IPS-18c (cell line): ENCODE measurements at regions not wholly inside any gene's neighbourhood (a gene's known extent, or its start where the extent isn't known, plus 50 kb on each side); places are given as distances from the start of the nearest gene placed in this dataset.

Source experiments
- H3K4me3 ChIP-seq: 2 replicates; pipeline ENCODE4 v1.7.0; 2013; ENCODE audit warnings: low read depth, mild to moderate bottlenecking, low read length, moderate library complexity; ENCODE audit not compliant: insufficient read depth
- H3K9me3 ChIP-seq: one replicate; pipeline ENCODE4 v1.6.1; 2013; ENCODE audit warnings: mild to moderate bottlenecking, low read length, moderate library complexity; ENCODE audit not compliant: control insufficient read depth, insufficient read depth

GRCh38 chr12:85352016-85352415, 72.0 kb downstream of the ALX1 start:
- no peak overlapping the region for H3K4me3 ChIP-seq
- no peaks in the 10 kb centered on the region for H3K9me3 ChIP-seq

GRCh38 chr12:85356596-85357385, 76.8 kb downstream of the ALX1 start:
- H3K9me3 ChIP-seq: no peaks in the 10 kb centered on the region

DNA sequence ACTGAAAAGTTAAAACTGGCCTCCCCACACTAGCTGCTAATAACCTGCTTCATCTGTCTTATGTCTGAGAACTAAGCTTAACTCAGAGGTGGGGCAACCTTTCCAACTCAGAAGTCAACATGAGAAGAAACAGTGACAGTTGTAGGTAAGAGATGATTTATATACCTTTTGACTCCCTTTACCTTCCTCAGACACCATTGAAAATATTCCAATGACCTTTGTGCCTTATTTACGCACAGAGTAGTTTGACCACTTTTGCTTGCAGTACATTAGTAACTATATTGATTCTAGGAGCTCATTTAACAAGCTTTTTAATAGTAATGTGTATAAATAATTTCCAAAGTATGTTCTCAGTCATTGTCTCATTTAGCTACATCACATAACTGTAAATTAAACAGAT, 77.6 kb downstream of the ALX1 start:
- Histone ChIP-seq H3K9me3 (no peaks in the 10 kb centered on the region), H3K4me3 (no peak overlapping the region)

More at GRCh38 chr12:85356596-85357385, 76.8 kb downstream of the ALX1 start:
- no peak overlapping the region for H3K4me3 ChIP-seq

DNA sequence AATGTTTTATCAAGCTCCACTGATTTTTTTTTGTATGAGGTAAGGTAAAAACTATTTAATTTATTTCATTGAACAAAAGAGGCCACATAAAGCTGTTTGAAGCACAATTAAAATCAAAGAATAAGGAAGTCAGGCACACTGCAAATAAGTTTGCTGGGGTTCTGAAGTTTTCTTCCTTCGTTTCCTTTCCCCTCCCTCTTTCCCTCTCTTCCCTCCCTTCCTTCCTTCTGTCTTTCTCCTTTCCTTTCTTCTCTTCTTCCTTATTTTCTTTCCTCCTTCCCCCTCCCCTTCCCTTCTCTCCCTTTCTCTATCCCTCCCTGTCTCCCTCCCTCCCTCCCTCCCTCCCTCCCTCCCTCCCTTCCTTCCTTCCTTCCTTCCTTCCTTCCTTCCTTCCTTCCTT, 78.7 kb downstream of the ALX1 start:
- Histone ChIP-seq H3K9me3 (no peaks in the 10 kb centered on the region), H3K4me3 (no peak overlapping the region)

DNA sequence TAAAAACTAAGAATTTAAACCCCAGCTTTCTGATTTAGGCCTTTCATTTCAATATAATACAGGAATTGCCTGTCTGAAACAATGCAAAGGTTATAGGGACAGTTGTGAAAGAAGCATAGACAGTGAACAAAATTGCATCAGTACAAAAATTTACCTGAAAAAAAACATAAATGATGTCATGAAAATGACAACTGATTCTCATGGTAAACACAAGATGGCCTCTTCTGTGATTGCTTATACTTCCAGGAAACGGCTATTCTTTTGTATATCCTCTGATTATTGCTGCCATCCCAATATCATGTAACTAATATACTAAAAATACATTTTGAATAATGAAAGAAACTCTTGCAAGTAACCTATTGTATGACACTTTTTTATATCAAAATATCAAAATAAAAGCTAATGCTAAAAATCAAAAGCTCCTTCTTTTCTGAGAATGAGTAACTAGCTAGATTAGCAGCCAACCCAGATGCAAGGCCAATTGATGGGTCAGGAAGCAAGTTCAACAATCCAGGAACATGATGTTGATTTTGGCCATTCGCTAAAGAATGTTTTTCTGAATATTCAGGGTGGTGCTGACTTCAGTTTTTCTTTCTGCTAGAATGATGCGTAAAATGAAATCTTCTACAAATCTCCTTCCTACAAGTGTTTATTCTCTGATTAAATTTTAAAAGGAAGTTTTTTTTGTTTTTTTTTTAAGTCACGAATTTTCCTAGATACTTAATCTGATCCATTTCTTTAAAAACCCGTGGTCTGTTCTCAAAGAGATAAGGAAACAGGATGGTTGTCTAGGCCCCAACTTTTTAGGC, 83.6 kb downstream of the ALX1 start:
- H3K4me3 ChIP-seq: no peak overlapping the region
- no peaks in the 10 kb centered on the region for H3K9me3 ChIP-seq

GRCh38 chr12:85367936-85368335, 87.9 kb downstream of the ALX1 start:
- no peaks in the 10 kb centered on the region for H3K9me3 ChIP-seq

GRCh38 chr12:85369365-85370154, 89.5 kb downstream of the ALX1 start:
- H3K9me3 ChIP-seq: no peaks in the 10 kb centered on the region
- no peak overlapping the region for H3K4me3 ChIP-seq

More at GRCh38 chr12:85367936-85368335, 87.9 kb downstream of the ALX1 start:
- H3K4me3 ChIP-seq: no peak overlapping the region

- Histone ChIP-seq H3K9me3 (no peaks in the 10 kb centered on the region), H3K4me3 (no peak overlapping the region)
These were observed 93.0 kb downstream of the ALX1 start for GRCh38 chr12:85373045-85373444.

DNA sequence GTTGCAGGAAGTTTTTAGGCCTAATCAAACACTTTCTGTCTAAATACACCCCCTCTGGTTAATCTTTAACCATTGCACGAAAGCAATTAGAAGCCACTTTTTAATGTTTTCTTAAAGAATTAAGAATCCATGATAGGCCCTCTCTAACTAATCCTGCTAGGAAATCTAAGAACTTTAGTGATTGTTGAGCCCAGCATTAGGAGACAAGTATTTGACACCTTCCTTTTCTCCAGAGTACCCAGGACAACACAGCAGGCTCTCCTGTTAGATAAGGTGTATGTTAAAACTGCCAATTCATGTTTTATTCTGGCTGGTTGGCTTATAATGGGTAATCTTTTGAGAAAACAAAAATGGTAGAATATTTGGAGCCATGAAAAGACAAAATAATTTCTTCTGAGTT, 95.0 kb downstream of the ALX1 start:
- Histone ChIP-seq H3K9me3 (no peaks in the 10 kb centered on the region), H3K4me3 (no peak overlapping the region)

GRCh38 chr12:85385406-85385805, 105.4 kb downstream of the ALX1 start:
- Histone ChIP-seq H3K9me3 (no peaks in the 10 kb centered on the region), H3K4me3 (no peak overlapping the region)

- no peaks in the 10 kb centered on the region for H3K9me3 ChIP-seq
- H3K4me3 ChIP-seq: no peak overlapping the region
These were observed 110.2 kb downstream of the ALX1 start for GRCh38 chr12:85390266-85390665.

DNA sequence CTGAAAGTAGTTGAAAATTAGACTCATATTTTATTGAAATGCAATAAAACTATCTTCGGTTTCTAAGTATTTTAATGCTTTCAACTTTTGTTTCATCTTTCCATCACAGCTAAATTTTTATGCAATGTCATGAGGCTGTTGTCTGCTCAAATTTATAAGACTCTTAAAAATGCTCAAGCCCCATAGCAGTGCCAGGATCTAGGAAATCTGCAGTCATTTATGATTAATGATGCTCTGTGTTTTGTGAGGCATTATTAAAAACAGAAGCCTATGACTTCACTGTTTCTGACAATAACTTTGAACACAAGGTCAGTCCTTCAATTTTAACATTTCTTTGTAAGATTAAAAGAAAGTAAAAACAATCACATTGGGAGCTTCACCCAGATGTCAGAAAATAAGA, 112.5 kb downstream of the ALX1 start:
- H3K9me3 ChIP-seq: no peaks in the 10 kb centered on the region
- no peak overlapping the region for H3K4me3 ChIP-seq

DNA sequence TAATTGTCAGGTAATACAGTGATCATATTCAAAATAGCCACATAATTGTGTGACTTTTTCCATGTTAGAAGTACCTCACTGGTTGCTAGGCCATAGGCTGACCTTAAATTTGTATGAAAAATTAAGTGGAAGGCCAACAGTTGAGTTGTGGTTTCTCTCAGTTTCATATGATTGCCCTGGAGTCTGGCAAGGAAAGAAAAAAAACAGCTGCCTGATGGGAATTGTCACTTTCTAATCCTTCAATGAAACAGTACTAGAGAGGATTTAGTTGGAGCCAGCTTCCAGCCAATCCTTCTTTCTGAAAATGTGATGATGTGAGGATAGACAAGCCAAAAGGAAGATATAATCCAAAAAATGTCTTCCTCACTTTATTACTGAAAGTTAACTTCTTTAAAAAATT, 113.6 kb downstream of the ALX1 start:
- no peak overlapping the region for H3K4me3 ChIP-seq
- H3K9me3 ChIP-seq: no peaks in the 10 kb centered on the region

GRCh38 chr12:85394065-85394464, 114.0 kb downstream of the ALX1 start:
- no peaks in the 10 kb centered on the region for H3K9me3 ChIP-seq
- H3K4me3 ChIP-seq: no peak overlapping the region

- Histone ChIP-seq H3K4me3 (no peak overlapping the region), H3K9me3 (no peaks in the 10 kb centered on the region)
These were observed 114.8 kb downstream of the ALX1 start for GRCh38 chr12:85394809-85395208.

DNA sequence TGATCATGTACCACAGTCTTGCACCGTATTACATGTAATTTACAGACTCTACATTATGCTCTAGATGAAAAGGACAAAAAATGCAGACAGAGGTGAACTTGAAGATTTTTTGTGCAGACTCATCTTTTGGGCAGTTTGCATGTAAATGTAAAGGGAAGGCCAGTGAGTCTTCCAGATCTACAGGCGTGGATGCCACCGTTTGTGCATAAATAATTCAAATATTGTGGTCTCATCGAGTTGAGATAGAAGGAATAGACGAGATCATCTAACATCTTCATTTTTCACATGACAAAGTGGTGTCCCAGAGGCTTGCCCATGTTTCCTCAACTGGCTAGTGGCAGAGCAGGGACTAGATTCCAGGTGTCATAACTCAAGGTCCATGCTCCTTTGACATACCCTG, 125.2 kb downstream of the ALX1 start:
- H3K9me3 ChIP-seq: no peaks in the 10 kb centered on the region

DNA sequence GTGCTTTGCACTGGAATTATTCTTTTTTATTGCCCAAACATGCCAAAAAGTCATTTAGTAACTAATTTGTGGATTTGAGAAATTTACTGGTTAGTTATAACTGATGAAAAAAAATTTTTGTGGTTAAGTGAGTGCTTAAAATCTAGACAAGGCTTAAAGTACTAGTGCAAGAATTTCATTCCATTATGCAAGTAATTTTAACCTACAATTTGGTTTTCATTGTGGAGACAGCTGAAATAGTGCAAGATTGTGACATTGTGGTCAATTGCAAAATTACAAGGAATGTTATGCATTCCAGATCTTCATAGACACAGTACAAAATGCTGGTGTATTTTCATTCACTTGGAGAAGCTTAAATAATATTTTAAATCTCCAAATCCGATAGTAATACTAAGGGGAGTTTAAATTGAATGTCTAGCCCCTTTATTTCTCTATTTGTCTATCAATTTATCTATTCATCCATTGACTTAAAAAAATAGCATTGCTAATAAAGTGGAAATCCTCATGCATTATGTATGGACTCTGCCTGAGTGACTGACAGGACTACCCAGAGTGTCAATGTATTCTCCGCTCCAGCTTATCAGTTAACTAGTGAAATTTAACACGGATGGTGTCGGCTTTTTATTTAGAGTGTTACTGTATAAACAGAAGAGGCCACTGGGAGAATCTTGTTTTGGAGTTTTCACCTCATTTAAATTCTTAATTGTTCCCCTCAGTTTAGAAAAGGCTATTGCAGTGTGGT, 125.9 kb downstream of the ALX1 start:
- no peak overlapping the region for H3K4me3 ChIP-seq

More for the DNA sequence above, 125.2 kb downstream of the ALX1 start:
- no peak overlapping the region for H3K4me3 ChIP-seq

More for the DNA sequence above, 125.9 kb downstream of the ALX1 start:
- no peaks in the 10 kb centered on the region for H3K9me3 ChIP-seq
